ENCODE measurements at regions not wholly inside any gene's neighbourhood (a gene's known extent, or its start where the extent isn't known, plus 50 kb on each side); places are given as distances from the start of the nearest gene placed in this dataset.

DNA sequence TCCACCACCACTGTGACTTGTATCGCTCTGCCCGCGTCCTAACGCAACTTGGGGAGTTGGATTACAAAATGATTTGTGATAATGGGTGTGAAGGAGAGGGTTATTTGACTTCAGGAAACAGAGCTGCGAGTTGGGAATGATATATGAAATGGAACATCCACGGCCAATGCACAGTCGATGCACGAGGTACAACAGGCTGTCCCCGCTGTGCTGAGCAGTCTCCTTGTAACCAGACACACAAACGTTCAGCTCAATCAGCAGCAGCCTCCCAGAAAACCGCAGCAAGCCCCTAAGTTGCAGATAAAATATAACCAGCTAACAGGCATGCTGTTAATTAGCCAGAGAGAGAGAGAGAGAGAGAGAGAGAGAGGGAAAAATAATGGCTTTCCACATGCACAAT is 332.7 kb upstream of the MGMT start:
- no peak for DNase-seq (ENCODE audit: low read depth in 2 of 3, low spot score in 2 of 3)

- DNase-seq (ENCODE audit: low read depth in 2 of 3, low spot score in 2 of 3) = peak in 1 of 3 donors; percentile 7
Observed at GRCh38 chr10:129135624-129136023, 331.4 kb upstream of the MGMT start.

- no peak for DNase-seq (ENCODE audit: low read depth in 2 of 3, low spot score in 2 of 3)
Observed at GRCh38 chr10:129136074-129136473, 331.0 kb upstream of the MGMT start.

DNA sequence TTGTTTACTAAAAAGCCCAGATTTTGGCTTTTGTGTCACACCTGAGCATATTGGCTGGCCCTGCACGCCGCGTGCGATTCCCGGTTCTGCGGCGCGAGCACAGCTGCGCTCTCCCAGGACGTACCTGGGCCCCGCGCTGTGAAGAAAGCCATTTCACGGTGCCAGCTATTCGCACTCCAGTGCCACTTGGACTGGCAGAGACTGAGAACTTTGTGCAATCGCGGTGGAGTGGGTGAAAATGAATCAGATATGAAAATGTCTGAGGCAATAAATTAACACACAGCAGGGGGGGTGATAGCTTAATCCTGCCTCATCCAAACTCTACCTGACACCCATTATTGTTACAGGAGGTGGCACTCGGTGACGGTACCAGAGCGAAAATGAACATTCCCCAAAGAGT is 330.1 kb upstream of the MGMT start:
- no peak for DNase-seq (ENCODE audit: low read depth in 2 of 3, low spot score in 2 of 3)

DNA sequence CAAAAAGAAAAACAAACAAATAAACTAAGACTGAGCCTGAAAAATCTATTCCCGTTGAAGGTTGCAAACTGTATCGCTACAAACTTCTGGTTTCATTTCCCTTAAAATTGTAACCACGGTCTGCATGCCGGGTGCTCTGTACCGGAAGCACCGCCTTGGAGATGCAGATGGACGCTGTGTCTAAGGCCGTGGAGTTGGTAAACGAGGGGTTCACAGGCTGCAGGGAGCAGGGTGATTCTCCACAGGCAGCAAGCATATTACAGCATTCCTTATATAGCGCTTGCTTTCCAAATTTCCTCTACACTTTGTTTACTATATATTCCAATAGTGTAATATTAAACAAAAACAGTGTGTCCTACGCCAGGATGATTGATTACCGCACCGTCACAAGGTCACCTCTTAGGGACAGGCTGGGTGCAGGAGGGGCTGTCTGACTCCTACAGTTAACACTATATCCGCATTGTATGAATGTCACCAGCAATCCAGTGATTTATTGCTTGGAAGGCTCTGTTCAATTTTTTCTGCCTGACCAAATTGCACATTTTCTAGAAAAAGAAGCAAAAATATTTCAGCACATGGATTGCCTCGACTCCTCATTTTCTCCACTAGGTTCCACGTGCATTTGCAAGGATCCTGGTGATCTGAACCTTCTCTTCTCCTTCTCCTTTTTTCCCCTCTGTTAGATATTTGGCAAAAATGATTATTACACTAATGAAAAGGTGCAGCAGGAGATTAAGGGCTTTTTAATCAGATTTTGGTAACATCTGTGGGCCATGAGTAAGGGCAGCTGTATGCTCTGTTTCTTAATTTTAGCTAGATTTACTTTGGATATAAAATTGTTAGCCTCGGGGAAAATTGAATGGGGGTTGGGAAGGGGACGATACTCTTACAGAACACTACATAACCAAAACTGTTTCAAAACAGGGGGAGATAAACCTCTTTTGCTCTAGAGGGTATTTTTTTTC is 325.8 kb upstream of the MGMT start:
- DNase-seq (ENCODE audit: low read depth in 2 of 3, low spot score in 2 of 3) = peak in 2 of 3 donors; percentile 42 to 84

DNA sequence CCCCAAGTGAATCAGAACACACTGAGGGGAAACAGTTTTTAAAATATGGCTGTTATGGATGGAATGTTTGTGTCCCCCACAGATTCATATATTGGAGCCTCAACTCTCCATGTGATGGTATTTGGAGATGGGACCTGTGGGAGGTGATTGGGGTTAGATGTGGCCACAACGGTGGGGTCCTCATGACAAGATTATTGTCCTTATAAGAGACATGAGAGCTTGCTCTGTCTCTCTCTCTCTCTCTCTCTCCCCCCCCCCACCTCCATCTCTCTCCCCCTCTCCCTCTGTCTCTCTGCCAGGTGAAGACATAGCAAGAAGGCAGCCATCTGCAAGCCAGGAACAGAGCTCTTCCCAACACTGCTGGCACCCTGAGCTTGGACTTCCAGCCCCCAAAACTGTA is 315.8 kb upstream of the MGMT start:
- DNase-seq (ENCODE audit: low read depth in 2 of 3, low spot score in 2 of 3) = no peak

DNA sequence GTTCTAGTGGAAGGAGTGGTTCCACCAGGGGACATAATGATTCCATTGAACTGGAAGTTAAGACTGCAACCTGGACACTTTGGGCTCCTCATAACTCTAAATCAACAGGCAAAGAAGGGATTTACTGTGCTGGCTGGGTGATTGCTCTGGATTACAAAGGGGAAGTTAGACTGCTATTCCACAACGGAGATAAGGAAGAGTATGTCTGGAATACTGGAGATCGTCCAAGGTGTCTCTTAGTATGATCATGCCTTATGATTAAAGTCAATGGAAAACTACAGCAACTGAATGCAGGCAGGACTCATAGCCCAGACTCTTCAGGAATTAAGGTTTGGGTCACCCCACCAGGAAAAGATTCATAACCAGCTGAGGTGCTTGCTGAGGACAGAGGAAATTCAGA is 310.6 kb upstream of the MGMT start:
- no peak for DNase-seq (ENCODE audit: low read depth in 2 of 3, low spot score in 2 of 3)

- no peak for DNase-seq (ENCODE audit: low read depth in 2 of 3, low spot score in 2 of 3)
Observed at GRCh38 chr10:129157185-129157584, 309.9 kb upstream of the MGMT start.

- DNase-seq (ENCODE audit: low read depth in 2 of 3, low spot score in 2 of 3) = peak in 2 of 3 donors; percentile 21 to 60
Observed at GRCh38 chr10:129161150-129161549, 305.9 kb upstream of the MGMT start.

- no peak for DNase-seq (ENCODE audit: low read depth in 2 of 3, low spot score in 2 of 3)
Observed at GRCh38 chr10:129163531-129163930, 303.5 kb upstream of the MGMT start.

GRCh38 chr10:129165076-129165720 is 301.8 kb upstream of the MGMT start:
- no peak for DNase-seq (ENCODE audit: low read depth in 2 of 3, low spot score in 2 of 3)

GRCh38 chr10:129165770-129166169 is 301.3 kb upstream of the MGMT start:
- DNase-seq (ENCODE audit: low read depth in 2 of 3, low spot score in 2 of 3) = no peak

DNA sequence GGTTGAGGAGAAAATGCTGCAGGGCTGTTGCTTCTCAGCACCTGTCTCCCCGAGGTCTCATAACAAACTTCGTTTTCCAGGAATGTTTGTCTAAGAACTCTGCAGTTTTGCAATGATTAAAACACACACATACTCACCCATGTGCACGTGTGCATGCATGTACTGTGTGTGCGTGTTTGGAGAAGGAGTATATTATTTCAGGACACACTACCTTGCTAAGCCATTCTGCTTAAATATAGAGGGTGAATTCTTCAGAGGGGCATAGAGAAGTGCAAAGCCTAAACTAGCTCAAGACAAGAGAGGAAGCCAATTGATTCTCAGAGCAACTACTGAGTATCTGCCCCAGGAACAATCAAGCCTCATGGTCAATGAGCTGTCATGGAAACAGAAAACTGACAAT is 298.4 kb upstream of the MGMT start:
- DNase-seq (ENCODE audit: low read depth in 2 of 3, low spot score in 2 of 3) = no peak

GRCh38 chr10:129169115-129169514 is 297.9 kb upstream of the MGMT start:
- no peak for DNase-seq (ENCODE audit: low read depth in 2 of 3, low spot score in 2 of 3)

GRCh38 chr10:129170812-129171211 is 296.2 kb upstream of the MGMT start:
- DNase-seq (ENCODE audit: low read depth in 2 of 3, low spot score in 2 of 3) = peak in 2 of 3 donors; percentile 39 to 77

DNA sequence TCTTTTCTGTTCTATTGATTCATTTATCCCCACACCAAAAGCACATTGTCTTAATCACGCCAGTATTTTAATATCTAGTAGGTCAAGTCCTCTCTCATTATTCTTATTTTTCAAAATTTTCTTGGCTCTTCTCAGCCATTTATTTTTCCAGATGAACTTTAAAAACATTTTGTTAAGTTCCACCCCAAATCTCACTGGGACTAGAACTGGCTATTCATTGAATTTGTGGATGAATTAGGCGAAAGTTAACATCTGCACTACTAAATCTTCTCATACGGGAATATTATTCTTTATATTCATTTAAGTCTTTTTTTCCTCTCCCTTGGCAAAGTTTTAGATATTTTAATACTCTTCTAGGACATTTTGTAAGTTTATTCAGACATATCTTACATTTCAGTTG is 295.2 kb upstream of the MGMT start:
- DNase-seq (ENCODE audit: low read depth in 2 of 3, low spot score in 2 of 3) = no peak

- DNase-seq (ENCODE audit: low read depth in 2 of 3, low spot score in 2 of 3) = no peak
Observed at GRCh38 chr10:129174232-129175014, 292.6 kb upstream of the MGMT start.

GRCh38 chr10:129179245-129179971 is 287.6 kb upstream of the MGMT start:
- no peak for DNase-seq (ENCODE audit: low read depth in 2 of 3, low spot score in 2 of 3)

DNA sequence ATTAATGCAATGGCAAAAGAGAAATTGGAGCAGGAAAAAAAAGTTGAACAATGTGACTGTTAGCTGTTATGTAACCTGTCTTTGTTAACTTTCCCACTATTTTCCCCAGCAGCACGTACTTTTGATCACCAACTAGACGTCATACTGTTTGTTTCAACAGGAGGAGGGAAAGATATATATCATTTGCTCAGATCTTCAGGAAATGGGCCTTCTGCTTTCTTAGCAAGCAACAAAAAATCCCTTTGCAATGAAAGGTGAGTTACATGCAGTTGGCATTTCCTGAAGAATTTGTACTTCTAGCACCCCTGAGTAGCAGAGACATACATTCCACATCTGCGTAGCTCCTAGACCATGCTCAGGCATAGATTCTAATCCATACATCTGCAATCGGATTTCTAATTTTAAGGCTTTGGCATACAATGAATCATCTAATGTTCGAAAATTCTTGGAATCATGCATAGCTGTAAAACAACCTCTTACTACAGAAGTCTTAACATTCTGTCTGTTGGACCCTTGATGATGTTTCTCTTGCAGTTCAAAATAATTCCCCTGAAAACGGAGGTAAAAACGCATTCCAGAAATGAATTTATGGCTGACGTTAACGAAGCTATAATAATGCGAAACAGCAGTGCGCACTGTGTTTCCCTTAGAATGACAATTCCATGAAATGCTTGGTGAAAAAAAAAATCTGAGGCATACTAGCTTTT is 286.9 kb upstream of the MGMT start:
- DNase-seq (ENCODE audit: low read depth in 2 of 3, low spot score in 2 of 3) = no peak

GRCh38 chr10:129184196-129184595 is 282.8 kb upstream of the MGMT start:
- DNase-seq (ENCODE audit: low read depth in 2 of 3, low spot score in 2 of 3) = no peak
